ENCODE measurements at regions not wholly inside any gene's neighbourhood (a gene's known extent, or its start where the extent isn't known, plus 50 kb on each side); places are given as distances from the start of the nearest gene placed in this dataset.

GRCh38 chr6:23111984-23112383, 542.6 kb downstream of the HDGFL1 start:
- TF ChIP-seq, protein P1, sequence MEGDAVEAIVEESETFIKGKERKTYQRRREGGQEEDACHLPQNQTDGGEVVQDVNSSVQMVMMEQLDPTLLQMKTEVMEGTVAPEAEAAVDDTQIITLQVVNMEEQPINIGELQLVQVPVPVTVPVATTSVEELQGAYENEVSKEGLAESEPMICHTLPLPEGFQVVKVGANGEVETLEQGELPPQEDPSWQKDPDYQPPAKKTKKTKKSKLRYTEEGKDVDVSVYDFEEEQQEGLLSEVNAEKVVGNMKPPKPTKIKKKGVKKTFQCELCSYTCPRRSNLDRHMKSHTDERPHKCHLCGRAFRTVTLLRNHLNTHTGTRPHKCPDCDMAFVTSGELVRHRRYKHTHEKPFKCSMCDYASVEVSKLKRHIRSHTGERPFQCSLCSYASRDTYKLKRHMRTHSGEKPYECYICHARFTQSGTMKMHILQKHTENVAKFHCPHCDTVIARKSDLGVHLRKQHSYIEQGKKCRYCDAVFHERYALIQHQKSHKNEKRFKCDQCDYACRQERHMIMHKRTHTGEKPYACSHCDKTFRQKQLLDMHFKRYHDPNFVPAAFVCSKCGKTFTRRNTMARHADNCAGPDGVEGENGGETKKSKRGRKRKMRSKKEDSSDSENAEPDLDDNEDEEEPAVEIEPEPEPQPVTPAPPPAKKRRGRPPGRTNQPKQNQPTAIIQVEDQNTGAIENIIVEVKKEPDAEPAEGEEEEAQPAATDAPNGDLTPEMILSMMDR (IDR thresholded peaks at IDR 0.05) = no peak
- TF ChIP-seq EZH2phosphoT487 (IDR thresholded peaks at IDR 0.05) (no peak), EZH2 (IDR thresholded peaks at IDR 0.05) (no peak)

Measured in neural progenitor cell (in vitro differentiated cells).